IMR-90 (cell line): ENCODE measurements at regions not wholly inside any gene's neighbourhood (a gene's known extent, or its start where the extent isn't known, plus 50 kb on each side); places are given as distances from the start of the nearest gene placed in this dataset.

ENCODE experiments used
- ATAC-seq: fragments of 200-7000 bp; cut with Tn5 transposase; 2 replicates; pipeline ENCODE4 v1.9.1; 2020; ENCODE audit warnings: low read depth, mild to moderate bottlenecking, moderate library complexity
- BruUV-seq: library from RNA; stranded (reverse); fragments of 400-500 nt; replicated peaks from 2 replicates; lab custom pipeline; 2021; lab: Mats Ljungman, UMichigan
- CTCF ChIA-PET: fragments of 300-600 bp; formaldehyde crosslinking; extraction: SDS; loops from one replicate; lab custom pipeline; 2021; ENCODE audit warnings: antibody characterized with exemption; lab: Yijun Ruan, JAX
- POLR2A ChIA-PET: fragments of 300-600 bp; sonication (Branson Sonifier 250); formaldehyde crosslinking; loops from one replicate; lab custom pipeline; 2022; ENCODE audit warnings: antibody characterized with exemption; ENCODE audit not compliant: unreplicated experiment; lab: Charles Lee
- DNase-seq: peaks from one replicate; pipeline ENCODE4 v3.0.0; 2013
- H2AFZ ChIP-seq: replicated peaks from 2 replicates; pipeline ENCODE3; 2013; ENCODE audit warnings: low read length, mild to moderate bottlenecking; ENCODE audit not compliant: poor library complexity
- H2AK5ac ChIP-seq: 2 replicates; pipeline ENCODE4 v1.6.1; 2013; ENCODE audit warnings: low read depth, low read length, inconsistent platforms
- H2AK9ac ChIP-seq: replicated peaks from 2 replicates; pipeline ENCODE3; 2013; ENCODE audit warnings: mild to moderate bottlenecking, low read depth, low read length, moderate library complexity; ENCODE audit not compliant: poor library complexity
- H2BK120ac ChIP-seq: 2 replicates; pipeline ENCODE4 v1.6.1; 2013; ENCODE audit warnings: low read depth, low read length, inconsistent platforms
- H2BK15ac ChIP-seq: 3 replicates; pipeline ENCODE4 v1.6.1; 2013; ENCODE audit warnings: low read depth, low read length, inconsistent platforms
- H2BK20ac ChIP-seq: 2 replicates; pipeline ENCODE4 v1.6.1; 2013; ENCODE audit warnings: low read depth, mild to moderate bottlenecking, inconsistent platforms, low read length, moderate library complexity
- H2BK5ac ChIP-seq: 2 replicates; pipeline ENCODE4 v1.6.1; 2013; ENCODE audit warnings: mild to moderate bottlenecking, low read depth, low read length, inconsistent platforms; ENCODE audit not compliant: poor library complexity, severe bottlenecking
- H3K14ac ChIP-seq: replicated peaks from 2 replicates; pipeline ENCODE4 v1.6.1; 2013; ENCODE audit warnings: low read depth, low read length, inconsistent platforms
- H3K18ac ChIP-seq: 2 replicates; pipeline ENCODE4 v1.6.1; 2013; ENCODE audit warnings: low read depth, low read length, control low read depth
- H3K23ac ChIP-seq: 2 replicates; pipeline ENCODE4 v1.6.1; 2013; ENCODE audit warnings: low read depth, low read length, inconsistent platforms
- H3K27ac ChIP-seq: 2 replicates; pipeline ENCODE4 v1.5.1; 2013; ENCODE audit warnings: mild to moderate bottlenecking, control low read depth, low read length; ENCODE audit not compliant: insufficient read depth
- H3K27me3 ChIP-seq: 2 replicates; pipeline ENCODE4 v1.6.1; 2013; ENCODE audit warnings: low read length; ENCODE audit not compliant: control insufficient read depth, insufficient read depth
- H3K36me3 ChIP-seq: 2 replicates; pipeline ENCODE4 v1.6.1; 2013; ENCODE audit warnings: low read length, mixed read lengths; ENCODE audit not compliant: control insufficient read depth, insufficient read depth
- H3K4ac ChIP-seq: 2 replicates; pipeline ENCODE4 v1.6.1; 2013; ENCODE audit warnings: low read depth, low read length, inconsistent platforms
- H3K4me1 ChIP-seq: 2 replicates; pipeline ENCODE4 v1.6.1; 2013; ENCODE audit warnings: low read length, mixed read lengths; ENCODE audit not compliant: control insufficient read depth, insufficient read depth
- H3K4me2 ChIP-seq: 2 replicates; pipeline ENCODE4 v1.6.1; 2013; ENCODE audit warnings: low read depth, mild to moderate bottlenecking, control low read depth, low read length, moderate library complexity
- H3K4me3 ChIP-seq: 2 replicates; pipeline ENCODE4 v1.5.1; 2013; ENCODE audit warnings: low read depth, mild to moderate bottlenecking, control low read depth, low read length, moderate library complexity; ENCODE audit not compliant: insufficient read depth
- H3K56ac ChIP-seq: 2 replicates; pipeline ENCODE4 v1.6.1; 2013; ENCODE audit warnings: low read length, inconsistent platforms; ENCODE audit not compliant: insufficient read depth; ENCODE audit errors: extremely low read depth
- H3K79me1 ChIP-seq, 2 experiments: 2 replicates each; pipeline ENCODE4 v1.6.1; 2013; ENCODE audit warnings: low read length in 2 of 2, inconsistent platforms in 1 of 2, low read depth in 1 of 2
- H3K9ac ChIP-seq: 2 replicates; pipeline ENCODE4 v1.6.1; 2013; ENCODE audit warnings: low read depth, low read length, control low read depth
- H3K9me1 ChIP-seq: 2 replicates; pipeline ENCODE4 v1.6.1; 2013; ENCODE audit warnings: low read length, inconsistent platforms; ENCODE audit not compliant: insufficient read depth
- H3K9me3 ChIP-seq: 2 replicates; pipeline ENCODE4 v1.6.1; 2013; ENCODE audit warnings: low read length; ENCODE audit not compliant: control insufficient read depth, insufficient read depth
- H4K20me1 ChIP-seq: 2 replicates; pipeline ENCODE4 v1.6.1; 2013; ENCODE audit warnings: low read length, inconsistent platforms; ENCODE audit not compliant: insufficient read depth
- H4K5ac ChIP-seq: 2 replicates; pipeline ENCODE4 v1.6.1; 2013; ENCODE audit warnings: mild to moderate bottlenecking, low read depth, low read length, control low read depth
- H4K8ac ChIP-seq, 2 experiments: 2 replicates each; pipeline ENCODE4 v1.6.1; 2013; ENCODE audit warnings: low read depth in 2 of 2, low read length in 2 of 2, control low read depth in 1 of 2, inconsistent platforms in 1 of 2
- H4K91ac ChIP-seq: 2 replicates; pipeline ENCODE4 v1.6.1; 2013; ENCODE audit warnings: low read depth, low read length, inconsistent platforms; ENCODE audit not compliant: insufficient read depth
- BHLHE40 ChIP-seq: fragments of 150-350 bp; IDR thresholded peaks from 2 replicates; pipeline ENCODE4 v1.6.1; 2016; ENCODE audit warnings: mild to moderate bottlenecking, low read depth, low read length
- CEBPB ChIP-seq: IDR thresholded peaks from 2 replicates; pipeline ENCODE4 v1.6.1; 2012; ENCODE audit warnings: low read depth, low read length, improper control_type of control experiment
- CHD1 ChIP-seq: IDR thresholded peaks from 2 replicates; pipeline ENCODE4 v1.6.1; 2012; ENCODE audit warnings: low read depth, low read length, improper control_type of control experiment
- FOS ChIP-seq: fragments of 150-350 bp; IDR thresholded peaks from 2 replicates; pipeline ENCODE4 v1.6.1; 2016; ENCODE audit warnings: low read depth, low read length
- MAFK ChIP-seq: IDR thresholded peaks from 2 replicates; pipeline ENCODE4 v1.6.1; 2012; ENCODE audit warnings: low read depth, low read length, improper control_type of control experiment
- MAZ ChIP-seq: IDR thresholded peaks from 2 replicates; pipeline ENCODE4 v1.6.1; 2012; ENCODE audit warnings: low read depth, mild to moderate bottlenecking, low read length, improper control_type of control experiment, moderate library complexity, borderline replicate concordance
- MXI1 ChIP-seq: IDR thresholded peaks from 2 replicates; pipeline ENCODE4 v1.6.1; 2012; ENCODE audit warnings: low read depth, mild to moderate bottlenecking, low read length, moderate library complexity, borderline replicate concordance
- NFE2L2 ChIP-seq: fragments of 150-350 bp; IDR thresholded peaks from 2 replicates; pipeline ENCODE4 v1.6.1; 2016; ENCODE audit warnings: low read depth, mild to moderate bottlenecking, low read length
- POLR2A ChIP-seq: IDR thresholded peaks from 2 replicates; pipeline ENCODE4 v1.6.1; 2012; ENCODE audit warnings: mild to moderate bottlenecking, low read depth, low read length
- RAD21 ChIP-seq: IDR thresholded peaks from 2 replicates; pipeline ENCODE4 v1.6.1; 2012; ENCODE audit warnings: low read length, improper control_type of control experiment
- RCOR1 ChIP-seq: IDR thresholded peaks from 2 replicates; pipeline ENCODE4 v1.6.1; 2012; ENCODE audit warnings: mild to moderate bottlenecking, low read length, improper control_type of control experiment; ENCODE audit not compliant: insufficient replicate concordance
- SMC3 ChIP-seq: fragments of 150-350 bp; IDR thresholded peaks from 2 replicates; pipeline ENCODE4 v1.6.1; 2016; ENCODE audit warnings: low read depth, mild to moderate bottlenecking, antibody characterized with exemption, low read length, moderate library complexity
- WGBS, 2 experiments: methylation state at CpG; one replicate each; pipeline versions ENCODE4 v1.1.5 to v1.1.7; 2013; ENCODE audit warnings: missing lambda C conversion rate in 2 of 2; ENCODE audit not compliant: insufficient read length in 1 of 2; ENCODE audit errors: extremely low coverage in 2 of 2; 5-methylcytosine and 5-hydroxymethylcytosine counted together
- dilution Hi-C: fragments of 300-500 bp; cut with HindIII; formaldehyde crosslinking; loops from one replicate; pipeline ENCODE4 v1.14.3; 2018; ENCODE audit warnings: low sequenced_read_pairs; ENCODE audit not compliant: unreplicated experiment
- in situ Hi-C: fragments of 300-500 bp; cut with MboI; formaldehyde crosslinking; loops from 3 replicates; pipeline ENCODE4 v1.14.3; 2019; ENCODE audit warnings: low sequenced_read_pairs, inconsistent platforms, mixed read lengths
- intact Hi-C: fragments of 100-400 bp; cut with micrococcal nuclease; formaldehyde crosslinking; loops from 2 replicates; pipeline ENCODE4 v1.10.0; 2022
- TF ChIP-seq, protein P1 (sequence below): fragments of 150-350 bp; IDR thresholded peaks from 2 replicates; pipeline ENCODE4 v1.6.1; 2016; ENCODE audit warnings: low read depth, mild to moderate bottlenecking, low read length, moderate library complexity, borderline replicate concordance
- TF ChIP-seq, protein P2 (sequence below): fragments of 150-350 bp; IDR thresholded peaks from 2 replicates; pipeline ENCODE4 v1.6.1; 2017; ENCODE audit warnings: mild to moderate bottlenecking, antibody characterized with exemption, low read length, low read depth
- TF ChIP-seq, protein P3 (sequence below): conservative IDR thresholded peaks from 2 replicates; pipeline ENCODE4 v1.5.1; 2012; ENCODE audit warnings: mild to moderate bottlenecking, low read depth, low read length, improper control_type of control experiment

DNA sequence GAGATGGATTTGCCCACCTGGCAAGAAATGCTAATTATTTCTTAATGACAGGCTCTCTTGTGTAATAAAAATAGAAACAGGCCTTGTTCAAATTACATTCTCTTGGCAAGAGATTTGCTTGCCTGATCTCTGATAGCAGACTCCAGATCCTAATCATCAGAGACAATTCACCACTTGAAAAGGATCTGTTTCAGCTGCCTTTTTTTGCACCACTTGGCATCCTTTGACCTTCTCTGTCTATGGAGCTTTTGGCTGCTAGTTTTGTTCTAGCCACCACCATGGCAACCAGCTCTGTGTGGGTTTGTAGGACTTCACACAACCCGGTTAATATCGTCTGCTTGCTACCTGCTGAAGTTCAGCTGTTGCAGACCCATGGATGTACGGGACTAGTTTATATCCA, 241.1 kb upstream of the TLL1 start:
- TF ChIP-seq SMC3 (no peak), CEBPB (no peak), MAZ (no peak), MXI1 (no peak), BHLHE40 (no peak), RCOR1 (no peak), NFE2L2 (no peak), CHD1 (no peak), FOS (no peak), RAD21 (no peak), MAFK (no peak), POLR2A (no peak)
- TF ChIP-seq, protein P1, sequence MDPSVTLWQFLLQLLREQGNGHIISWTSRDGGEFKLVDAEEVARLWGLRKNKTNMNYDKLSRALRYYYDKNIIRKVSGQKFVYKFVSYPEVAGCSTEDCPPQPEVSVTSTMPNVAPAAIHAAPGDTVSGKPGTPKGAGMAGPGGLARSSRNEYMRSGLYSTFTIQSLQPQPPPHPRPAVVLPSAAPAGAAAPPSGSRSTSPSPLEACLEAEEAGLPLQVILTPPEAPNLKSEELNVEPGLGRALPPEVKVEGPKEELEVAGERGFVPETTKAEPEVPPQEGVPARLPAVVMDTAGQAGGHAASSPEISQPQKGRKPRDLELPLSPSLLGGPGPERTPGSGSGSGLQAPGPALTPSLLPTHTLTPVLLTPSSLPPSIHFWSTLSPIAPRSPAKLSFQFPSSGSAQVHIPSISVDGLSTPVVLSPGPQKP, result no peak
- TF ChIP-seq, protein P2, sequence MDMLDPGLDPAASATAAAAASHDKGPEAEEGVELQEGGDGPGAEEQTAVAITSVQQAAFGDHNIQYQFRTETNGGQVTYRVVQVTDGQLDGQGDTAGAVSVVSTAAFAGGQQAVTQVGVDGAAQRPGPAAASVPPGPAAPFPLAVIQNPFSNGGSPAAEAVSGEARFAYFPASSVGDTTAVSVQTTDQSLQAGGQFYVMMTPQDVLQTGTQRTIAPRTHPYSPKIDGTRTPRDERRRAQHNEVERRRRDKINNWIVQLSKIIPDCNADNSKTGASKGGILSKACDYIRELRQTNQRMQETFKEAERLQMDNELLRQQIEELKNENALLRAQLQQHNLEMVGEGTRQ, result no peak
- TF ChIP-seq, protein P3, sequence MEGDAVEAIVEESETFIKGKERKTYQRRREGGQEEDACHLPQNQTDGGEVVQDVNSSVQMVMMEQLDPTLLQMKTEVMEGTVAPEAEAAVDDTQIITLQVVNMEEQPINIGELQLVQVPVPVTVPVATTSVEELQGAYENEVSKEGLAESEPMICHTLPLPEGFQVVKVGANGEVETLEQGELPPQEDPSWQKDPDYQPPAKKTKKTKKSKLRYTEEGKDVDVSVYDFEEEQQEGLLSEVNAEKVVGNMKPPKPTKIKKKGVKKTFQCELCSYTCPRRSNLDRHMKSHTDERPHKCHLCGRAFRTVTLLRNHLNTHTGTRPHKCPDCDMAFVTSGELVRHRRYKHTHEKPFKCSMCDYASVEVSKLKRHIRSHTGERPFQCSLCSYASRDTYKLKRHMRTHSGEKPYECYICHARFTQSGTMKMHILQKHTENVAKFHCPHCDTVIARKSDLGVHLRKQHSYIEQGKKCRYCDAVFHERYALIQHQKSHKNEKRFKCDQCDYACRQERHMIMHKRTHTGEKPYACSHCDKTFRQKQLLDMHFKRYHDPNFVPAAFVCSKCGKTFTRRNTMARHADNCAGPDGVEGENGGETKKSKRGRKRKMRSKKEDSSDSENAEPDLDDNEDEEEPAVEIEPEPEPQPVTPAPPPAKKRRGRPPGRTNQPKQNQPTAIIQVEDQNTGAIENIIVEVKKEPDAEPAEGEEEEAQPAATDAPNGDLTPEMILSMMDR, result no peak
- CTCF ChIA-PET, result no interaction called here
- Histone ChIP-seq H2BK5ac (no peak overlapping the region), H2AFZ (no peak overlapping the region), H2BK20ac (no peak overlapping the region), H2AK5ac (no peak overlapping the region), H3K79me1 (no peaks in the 10 kb centered on the region), H3K4ac (no peak overlapping the region), H4K20me1 (no peaks in the 10 kb centered on the region), H3K9me1 (no peaks in the 10 kb centered on the region), H3K9me3 (peaks cover 14% of the 10 kb centered on the region), H3K23ac (no peak overlapping the region), H4K8ac (no peak overlapping the region), H3K27me3 (no peaks in the 10 kb centered on the region), H3K4me2 (no peak overlapping the region), H2AK9ac (no peak overlapping the region), H3K4me3 (no peak overlapping the region), H2BK120ac (no peak overlapping the region), H3K14ac (no peak overlapping the region), H3K56ac (no peak overlapping the region), H3K18ac (no peak overlapping the region), H4K5ac (no peak overlapping the region), H3K27ac (no peak overlapping the region), H3K36me3 (no peaks in the 10 kb centered on the region), H3K9ac (no peak overlapping the region), H3K4me1 (no peaks in the 10 kb centered on the region), H2BK15ac (no peak overlapping the region), H4K91ac (no peak overlapping the region)
- WGBS, 2 experiments, result no CpG with 5 or more reads among the region's 3 CpGs
- POLR2A ChIA-PET, result no interaction called here
- intact Hi-C loops (no loop called here), dilution Hi-C loops (no loop called here), in situ Hi-C loops (no loop called here)
- no TSS peak for BruUV-seq
- no peak for ATAC-seq
- no peak for DNase-seq
